WI38 (cell line): ENCODE measurements at regions not wholly inside any gene's neighbourhood (a gene's known extent, or its start where the extent isn't known, plus 50 kb on each side); places are given as distances from the start of the nearest gene placed in this dataset.
"Not testable (repeated sequence)": the region's sequence is repeated elsewhere in the genome, so short reads cannot be mapped to it uniquely, and the experiment has no call there.

ENCODE experiments used
- H3K4me3 ChIP-seq: 2 replicates; pipeline ENCODE4 v1.5.1; 2011; ENCODE audit warnings: low read depth, mild to moderate bottlenecking, control low read depth, low read length
- TF ChIP-seq, protein P1 (sequence below): IDR thresholded peaks from 2 replicates; pipeline ENCODE4 v1.5.1; 2012; ENCODE audit warnings: low read depth, mild to moderate bottlenecking, control low read depth, low read length

DNA sequence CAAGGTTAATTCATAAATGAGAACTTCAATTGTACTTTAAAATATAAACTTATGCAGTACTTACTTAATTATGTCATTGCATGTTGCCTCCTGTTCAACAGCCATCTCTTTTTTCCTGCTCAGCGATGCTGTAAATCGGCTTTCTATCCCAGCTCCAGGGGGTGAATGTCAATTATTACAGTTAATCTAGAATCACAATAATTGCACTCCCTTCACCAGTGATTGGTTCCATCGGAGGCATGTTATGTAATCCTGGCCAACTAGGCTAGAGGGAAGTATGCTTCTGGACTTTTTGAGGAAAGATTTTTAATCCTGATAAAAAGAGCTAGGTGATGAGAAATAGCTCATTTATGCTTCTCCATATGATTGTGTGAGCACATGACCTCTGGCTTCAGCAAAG is 53.8 kb upstream of the SGIP1 start:
- TF ChIP-seq, protein P1, sequence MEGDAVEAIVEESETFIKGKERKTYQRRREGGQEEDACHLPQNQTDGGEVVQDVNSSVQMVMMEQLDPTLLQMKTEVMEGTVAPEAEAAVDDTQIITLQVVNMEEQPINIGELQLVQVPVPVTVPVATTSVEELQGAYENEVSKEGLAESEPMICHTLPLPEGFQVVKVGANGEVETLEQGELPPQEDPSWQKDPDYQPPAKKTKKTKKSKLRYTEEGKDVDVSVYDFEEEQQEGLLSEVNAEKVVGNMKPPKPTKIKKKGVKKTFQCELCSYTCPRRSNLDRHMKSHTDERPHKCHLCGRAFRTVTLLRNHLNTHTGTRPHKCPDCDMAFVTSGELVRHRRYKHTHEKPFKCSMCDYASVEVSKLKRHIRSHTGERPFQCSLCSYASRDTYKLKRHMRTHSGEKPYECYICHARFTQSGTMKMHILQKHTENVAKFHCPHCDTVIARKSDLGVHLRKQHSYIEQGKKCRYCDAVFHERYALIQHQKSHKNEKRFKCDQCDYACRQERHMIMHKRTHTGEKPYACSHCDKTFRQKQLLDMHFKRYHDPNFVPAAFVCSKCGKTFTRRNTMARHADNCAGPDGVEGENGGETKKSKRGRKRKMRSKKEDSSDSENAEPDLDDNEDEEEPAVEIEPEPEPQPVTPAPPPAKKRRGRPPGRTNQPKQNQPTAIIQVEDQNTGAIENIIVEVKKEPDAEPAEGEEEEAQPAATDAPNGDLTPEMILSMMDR: no peak
- no peak overlapping the region for H3K4me3 ChIP-seq

DNA sequence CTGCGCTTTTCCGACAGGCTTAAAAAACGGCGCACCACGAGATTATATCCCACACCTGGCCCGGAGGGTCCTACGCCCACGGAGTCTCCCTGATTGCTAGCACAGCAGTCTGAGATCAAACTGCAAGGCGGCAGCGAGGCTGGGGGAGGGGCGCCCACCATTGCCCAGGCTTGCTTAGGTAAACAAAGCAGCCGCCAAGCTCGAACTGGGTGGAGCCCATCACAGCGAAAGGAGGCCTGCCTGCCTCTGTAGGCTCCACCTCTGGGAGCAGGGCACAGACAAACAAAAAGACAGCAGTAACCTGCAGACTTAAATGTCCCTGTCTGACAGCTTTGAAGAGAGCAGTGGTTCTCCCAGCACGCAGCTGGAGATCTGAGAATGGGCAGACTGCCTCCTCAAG is 52.7 kb upstream of the SGIP1 start:
- not testable (repeated sequence) for H3K4me3 ChIP-seq
